Kidney (tissue), 13 donors: ENCODE measurements at regions not wholly inside any gene's neighbourhood (a gene's known extent, or its start where the extent isn't known, plus 50 kb on each side); places are given as distances from the start of the nearest gene placed in this dataset.

Experiments
- DNase-seq, 5 donors: peaks; one replicate each; pipeline ENCODE4 v3.0.0-alpha.2; 2013 to 2020
- FAIRE-seq: peaks from 2 replicates; lab custom pipeline; 2012; peaks lifted over from hg19 to GRCh38; lab: Jason Lieb, UNC
- H3K27ac ChIP-seq, 2 donors: one replicate each; pipeline ENCODE4 v1.7.0; 2013; ENCODE audit warnings: low read depth in 2 of 2, low read length in 2 of 2, inconsistent platforms in 1 of 2
- H3K27me3 ChIP-seq: one replicate; pipeline ENCODE4 v1.7.1; 2013; ENCODE audit warnings: low read length, inconsistent platforms; ENCODE audit not compliant: control insufficient read depth, insufficient read depth
- H3K36me3 ChIP-seq, 3 donors: one replicate each; pipeline versions ENCODE4 v1.7.0 to v1.7.1; 2013; ENCODE audit warnings: low read length in 3 of 3, control low read depth in 1 of 3, inconsistent platforms in 1 of 3; ENCODE audit not compliant: insufficient read depth in 3 of 3, control insufficient read depth in 2 of 3
- H3K4me1 ChIP-seq, 3 donors: one replicate each; pipeline versions ENCODE4 v1.7.0 to v1.7.1; 2013; ENCODE audit warnings: low read length in 3 of 3, inconsistent platforms in 1 of 3, low read depth in 1 of 3; ENCODE audit not compliant: control insufficient read depth in 2 of 3, insufficient read depth in 2 of 3
- H3K4me3 ChIP-seq, 3 donors: one replicate each; pipeline versions ENCODE4 v1.7.0 to v1.8.1; 2013; ENCODE audit warnings: low read length in 3 of 3, control low read depth in 1 of 3, inconsistent platforms in 1 of 3
- H3K9ac ChIP-seq, 3 donors: one replicate each; pipeline versions ENCODE4 v1.7.0 to v1.7.1; 2013; ENCODE audit warnings: low read length in 3 of 3, control low read depth in 1 of 3, inconsistent platforms in 1 of 3
- H3K9me3 ChIP-seq, 3 donors: one replicate each; pipeline versions ENCODE4 v1.7.0 to v1.7.1; 2013; ENCODE audit warnings: low read length in 3 of 3, control low read depth in 1 of 3, inconsistent platforms in 1 of 3; ENCODE audit not compliant: control insufficient read depth in 2 of 3, insufficient read depth in 1 of 3
- CTCF ChIP-seq: IDR thresholded peaks from 3 replicates; pipeline ENCODE4 v1.5.1; 2012; ENCODE audit warnings: mild to moderate bottlenecking, moderate library complexity, borderline replicate concordance; ENCODE audit not compliant: insufficient read depth; ENCODE audit errors: extremely low read depth
- intact Hi-C: fragments of 100-400 bp; cut with DNase I; formaldehyde crosslinking; loops from one replicate; pipeline ENCODE4 v1.11.1; 2022
- donor health status: control.
- donor health status: control.
- donor health status: control.
- donor health status: control.
- donor health status: control.
- donor health status: DM: yes; HTN: yes; CAD: no.
- donor health status: Normal renal cell carcinoma (clear cell type).

- H3K9me3 ChIP-seq = no peaks in the 10 kb centered on the region
- TF ChIP-seq CTCF = no peak
- FAIRE-seq (no peak), DNase-seq (no peak)
- H3K9ac ChIP-seq = no peak overlapping the region
- no peak overlapping the region for H3K27ac ChIP-seq
- H3K4me1 ChIP-seq = no peaks in the 10 kb centered on the region
- H3K36me3 ChIP-seq = no peaks in the 10 kb centered on the region
- no peak overlapping the region for H3K4me3 ChIP-seq
- H3K27me3 ChIP-seq = no peaks in the 10 kb centered on the region
- intact Hi-C loops = no loop called here
These were observed 175.8 kb upstream of the CDH20 start for GRCh38 chr18:61157451-61157850.

GRCh38 chr18:61159246-61159645, 174.0 kb upstream of the CDH20 start:
- FAIRE-seq = no peak
- intact Hi-C loops = no loop called here
- Histone ChIP-seq H3K27me3 (no peaks in the 10 kb centered on the region), H3K9me3 (no peaks in the 10 kb centered on the region), H3K36me3 (no peaks in the 10 kb centered on the region), H3K9ac (no peak overlapping the region), H3K27ac (no peak overlapping the region), H3K4me1 (no peaks in the 10 kb centered on the region), H3K4me3 (no peak overlapping the region)
- no peak for TF ChIP-seq CTCF
- DNase-seq = no peak

- DNase-seq (no peak), FAIRE-seq (no peak)
- TF ChIP-seq CTCF = no peak
- H3K27me3 ChIP-seq = no peaks in the 10 kb centered on the region
- H3K9ac ChIP-seq = no peak overlapping the region
- intact Hi-C loops = no loop called here
- H3K9me3 ChIP-seq = no peaks in the 10 kb centered on the region
- H3K36me3 ChIP-seq = no peaks in the 10 kb centered on the region
- no peak overlapping the region for H3K27ac ChIP-seq
- H3K4me1 ChIP-seq = no peaks in the 10 kb centered on the region
- H3K4me3 ChIP-seq = no peak overlapping the region
These were observed 168.9 kb upstream of the CDH20 start for GRCh38 chr18:61164321-61164720.

GRCh38 chr18:61167902-61168301, 165.3 kb upstream of the CDH20 start:
- no peaks in the 10 kb centered on the region for H3K27me3 ChIP-seq
- no peak overlapping the region for H3K9ac ChIP-seq
- H3K4me3 ChIP-seq = no peak overlapping the region
- TF ChIP-seq CTCF = no peak
- no peak overlapping the region for H3K27ac ChIP-seq
- no peaks in the 10 kb centered on the region for H3K4me1 ChIP-seq
- DNase-seq = no peak
- FAIRE-seq = no peak
- no peaks in the 10 kb centered on the region for H3K36me3 ChIP-seq
- intact Hi-C loops = no loop called here
- no peaks in the 10 kb centered on the region for H3K9me3 ChIP-seq
